T-helper 1 cell (primary cell): ENCODE measurements at regions not wholly inside any gene's neighbourhood (a gene's known extent, or its start where the extent isn't known, plus 50 kb on each side); places are given as distances from the start of the nearest gene placed in this dataset.

Source experiments
- DNase-seq, 5 donors: peaks; one replicate each; pipeline ENCODE4 v3.0.0-alpha.2; 2012 to 2020

DNA sequence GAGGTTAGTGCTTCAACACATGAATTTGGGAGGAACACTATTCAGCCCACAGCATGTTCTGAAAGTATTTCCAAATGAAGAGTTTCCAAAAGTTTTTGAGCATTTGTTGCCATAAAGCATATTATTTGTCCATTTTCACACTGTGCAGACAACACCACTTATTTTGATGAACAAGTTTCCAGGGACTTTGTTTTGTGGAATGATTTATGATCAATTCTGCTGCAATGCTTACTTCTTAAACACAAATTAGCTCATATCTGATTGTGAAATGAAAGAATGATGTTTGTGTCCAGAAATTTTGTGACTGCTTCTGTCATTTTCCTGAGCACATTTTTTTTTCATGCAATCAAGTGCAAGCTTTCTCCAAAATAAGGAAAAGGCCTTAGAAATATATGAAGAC is 205.3 kb downstream of the RAP2A start:
- no peak for DNase-seq

DNA sequence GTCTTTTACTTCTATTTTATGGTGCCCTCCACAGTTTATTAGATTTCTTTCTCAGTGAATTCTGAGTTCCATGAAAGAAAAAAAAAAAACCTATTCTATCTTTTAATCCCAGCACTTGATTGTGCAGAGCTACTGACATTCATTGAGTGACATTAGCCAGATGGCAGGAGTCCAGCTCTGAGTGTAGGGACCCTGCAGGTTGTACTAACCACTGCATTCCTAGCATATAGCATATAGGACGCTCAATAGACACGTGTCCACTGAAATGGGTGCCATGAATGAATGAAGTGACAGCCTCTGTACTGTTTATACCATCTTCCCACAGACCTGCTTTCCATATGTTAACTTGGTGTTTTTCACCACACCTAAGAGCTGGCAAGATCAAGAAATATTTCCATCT is 206.3 kb downstream of the RAP2A start:
- DNase-seq: no peak

DNA sequence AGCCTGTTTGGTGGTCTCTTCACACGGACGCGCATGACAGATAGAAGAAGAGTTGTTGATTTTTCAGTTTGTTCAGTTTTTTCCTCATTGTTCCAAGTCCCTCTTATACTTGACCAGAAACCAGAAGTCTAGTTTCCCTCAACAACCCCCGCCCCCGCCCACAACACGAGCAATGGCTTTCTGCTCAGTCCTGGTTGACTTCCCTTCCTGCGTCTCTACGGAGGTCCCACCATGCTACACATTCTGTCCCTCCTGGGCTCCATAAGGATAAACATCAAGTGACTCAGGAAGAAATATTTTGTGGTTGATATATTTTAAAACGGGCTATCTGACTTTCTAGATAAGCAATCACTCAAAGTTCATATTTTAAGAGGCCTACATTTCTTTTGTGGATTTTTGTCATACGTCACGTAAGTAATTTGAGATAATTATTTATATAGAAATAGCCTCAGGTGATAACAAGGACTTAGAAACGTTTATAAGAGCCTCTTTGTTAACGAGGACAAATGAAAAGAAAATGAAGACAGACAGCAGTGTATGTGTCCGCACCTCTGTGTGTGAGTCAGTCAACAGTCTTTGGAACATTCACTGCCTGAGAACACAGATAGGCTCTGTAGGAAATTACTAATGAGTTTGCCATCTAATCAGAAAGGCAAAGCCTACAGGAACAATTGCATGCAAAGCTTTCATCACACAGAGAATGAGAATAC is 214.4 kb downstream of the RAP2A start:
- DNase-seq: no peak

DNA sequence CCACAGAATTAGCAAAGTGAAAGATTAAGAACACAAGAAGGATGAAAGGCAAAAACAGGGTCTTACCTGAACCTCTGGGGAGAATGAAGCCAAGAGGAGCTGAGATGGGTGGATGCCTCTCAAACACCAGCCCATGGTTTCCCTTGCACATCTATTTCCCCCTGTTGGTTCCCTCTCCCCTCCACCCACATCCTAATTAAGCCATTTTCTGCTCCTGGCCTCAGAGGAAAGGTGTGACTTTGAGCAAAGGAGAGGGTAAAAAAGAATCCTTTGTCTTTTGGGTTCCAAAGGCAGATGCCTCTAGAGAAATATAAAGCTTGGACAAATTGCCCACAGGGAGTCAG is 214.9 kb downstream of the RAP2A start:
- DNase-seq: no peak

DNA sequence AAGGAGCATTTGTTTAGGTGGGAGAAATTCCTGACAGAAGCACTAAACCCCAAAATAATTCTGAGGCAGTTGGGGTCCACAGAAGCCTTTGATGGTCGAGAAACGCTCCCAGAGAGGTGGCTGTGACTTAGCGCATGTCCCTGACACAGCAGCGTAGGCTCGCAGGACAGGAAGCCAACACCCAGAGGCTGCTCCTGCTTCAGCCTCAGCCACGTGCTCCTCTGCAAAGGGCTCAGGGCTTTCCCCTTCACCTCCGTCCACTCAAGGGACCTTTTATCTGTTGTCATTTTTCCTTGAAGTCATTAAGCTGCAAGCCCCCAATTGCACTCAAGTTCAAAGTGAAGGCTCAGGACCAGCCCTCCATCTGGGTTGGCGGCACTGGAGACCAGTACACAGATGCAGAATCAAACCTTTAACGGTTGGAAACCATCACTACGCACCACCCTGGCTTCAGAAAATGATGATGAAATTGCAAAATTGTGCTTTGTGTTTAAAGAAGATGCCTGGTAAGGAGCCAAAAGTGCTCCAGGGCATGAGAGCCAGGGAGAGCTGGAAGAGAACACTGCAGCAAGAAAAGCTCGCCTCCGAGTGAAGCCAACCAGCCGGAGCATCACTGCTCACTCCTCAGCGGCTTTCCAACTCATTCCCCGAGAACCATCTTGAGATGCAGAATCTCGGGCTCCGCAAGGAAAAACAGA is 219.6 kb downstream of the RAP2A start:
- DNase-seq: no peak

DNA sequence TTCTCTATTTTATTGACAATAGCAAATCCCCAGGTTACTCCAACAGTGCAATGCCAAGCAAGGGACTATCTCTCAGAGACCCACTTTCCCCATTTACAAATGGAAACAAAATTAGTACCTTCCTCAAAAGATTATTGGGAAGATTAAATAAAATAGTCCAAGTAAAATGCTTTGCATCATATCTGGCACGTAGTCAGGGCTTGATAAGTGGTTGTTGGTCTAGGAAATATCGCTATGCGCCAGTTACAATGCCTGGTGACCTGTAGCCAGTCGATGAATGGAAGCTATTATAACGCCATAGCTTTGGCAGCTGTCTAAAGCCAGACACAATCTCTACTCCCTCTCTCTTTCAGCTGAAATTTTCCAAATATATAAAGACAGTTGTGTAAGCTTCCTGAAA is 220.3 kb downstream of the RAP2A start:
- no peak for DNase-seq

DNA sequence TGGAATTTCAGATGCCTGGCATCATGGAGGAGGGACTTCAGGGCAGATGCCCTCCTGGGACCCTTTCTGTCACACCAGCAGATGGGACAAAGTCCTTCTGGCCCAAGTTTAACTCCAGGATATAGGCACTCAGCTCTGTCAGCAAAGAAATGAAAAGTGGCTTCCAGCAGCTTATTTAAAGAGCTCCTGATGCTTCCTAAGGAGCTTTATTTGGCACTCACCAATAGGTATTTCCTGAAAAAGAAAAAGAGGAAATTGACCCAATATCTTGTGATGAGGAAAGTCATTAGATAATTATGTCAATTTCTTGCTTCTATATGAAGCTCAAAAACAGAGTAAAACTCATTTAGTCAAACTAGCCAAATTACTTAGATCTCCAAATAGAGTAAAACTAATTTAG is 224.6 kb downstream of the RAP2A start:
- no peak for DNase-seq

DNA sequence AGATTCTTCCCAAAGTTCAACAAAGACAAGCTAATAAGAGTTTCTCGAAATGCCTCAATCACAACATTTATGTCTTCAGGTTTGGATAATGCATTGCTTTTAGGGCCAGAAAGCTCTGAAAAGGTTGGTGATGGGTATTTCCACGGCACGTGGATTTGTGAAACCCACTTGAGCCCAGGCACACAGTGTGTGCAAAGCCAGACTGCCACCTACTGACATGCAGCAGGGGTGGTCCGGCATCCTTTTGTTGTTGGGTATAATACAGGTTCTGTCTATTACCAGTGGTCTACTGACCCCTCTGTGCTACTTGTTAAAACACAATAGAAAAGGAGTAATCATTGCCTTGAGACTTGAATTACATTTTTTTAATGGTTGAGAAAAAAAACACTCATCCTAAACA is 225.6 kb downstream of the RAP2A start:
- no peak for DNase-seq

DNA sequence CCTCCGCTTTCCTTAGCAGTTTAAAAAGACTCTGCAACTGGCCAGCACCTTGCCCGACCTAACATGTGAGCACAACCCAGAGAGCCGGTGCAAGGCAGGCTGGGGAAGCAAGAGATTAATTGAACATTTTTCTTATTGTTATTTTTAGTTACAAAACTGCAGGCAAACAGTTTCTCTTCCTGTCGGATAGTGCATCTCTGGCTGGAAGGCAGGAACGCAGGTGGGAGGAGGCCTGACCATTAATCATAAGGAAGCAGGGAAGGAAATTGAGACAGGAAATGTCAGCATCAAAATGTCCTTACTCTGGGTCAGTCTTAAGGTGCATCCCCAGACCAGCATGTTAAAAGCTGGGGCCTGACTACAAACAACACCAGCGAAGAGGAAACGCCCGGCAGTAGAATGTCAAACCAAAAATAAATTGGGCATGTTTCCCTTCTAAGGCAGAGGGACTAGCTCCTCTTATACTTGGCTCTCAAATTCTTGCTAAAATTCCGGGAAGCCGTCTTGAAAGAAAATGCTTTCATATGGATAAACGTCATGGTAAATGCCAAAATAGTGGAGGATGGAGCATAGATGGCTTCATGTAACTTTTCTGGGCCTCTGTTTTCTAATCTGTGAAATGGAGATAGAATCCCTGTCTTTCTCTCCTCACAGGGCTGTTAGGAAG is 226.8 kb downstream of the RAP2A start:
- DNase-seq: no peak

DNA sequence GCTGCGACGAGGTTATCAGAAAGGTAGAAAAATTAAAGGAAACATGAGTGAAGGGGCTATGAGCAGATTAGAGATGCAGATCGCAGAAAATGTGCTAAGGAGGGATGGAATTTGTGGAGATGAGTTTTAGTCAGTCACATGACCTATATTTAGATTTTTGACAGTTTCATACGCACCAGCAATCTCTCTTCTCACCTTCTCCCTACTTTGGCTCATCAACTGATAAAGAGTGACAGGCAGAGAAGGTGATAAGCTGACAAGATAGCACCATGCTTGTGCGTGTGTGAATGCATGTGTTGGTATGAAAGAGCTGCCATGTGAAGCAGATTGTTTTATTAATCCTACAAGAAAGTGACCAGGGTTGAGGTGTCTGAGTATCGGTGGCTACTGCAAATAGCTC is 252.6 kb downstream of the RAP2A start:
- no peak for DNase-seq

DNA sequence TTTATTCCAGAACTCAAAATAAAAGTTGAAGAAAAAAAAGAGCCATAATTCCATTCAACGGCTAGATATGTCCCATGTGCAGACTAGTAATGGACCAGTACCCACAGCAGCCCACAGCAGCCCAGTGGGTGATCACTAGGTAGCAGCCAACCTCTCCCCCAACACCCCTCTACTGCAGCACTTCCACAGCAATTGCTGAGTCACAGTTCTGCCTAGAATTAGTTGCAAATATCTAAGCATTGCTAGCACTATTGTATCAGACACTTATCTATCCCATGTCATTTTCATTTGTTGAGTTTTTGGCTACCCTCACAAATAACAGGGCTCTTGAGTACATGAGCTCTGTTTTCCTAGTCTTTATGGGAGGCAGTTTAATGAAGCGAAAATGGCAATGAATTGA is 258.7 kb downstream of the RAP2A start:
- DNase-seq: no peak

DNA sequence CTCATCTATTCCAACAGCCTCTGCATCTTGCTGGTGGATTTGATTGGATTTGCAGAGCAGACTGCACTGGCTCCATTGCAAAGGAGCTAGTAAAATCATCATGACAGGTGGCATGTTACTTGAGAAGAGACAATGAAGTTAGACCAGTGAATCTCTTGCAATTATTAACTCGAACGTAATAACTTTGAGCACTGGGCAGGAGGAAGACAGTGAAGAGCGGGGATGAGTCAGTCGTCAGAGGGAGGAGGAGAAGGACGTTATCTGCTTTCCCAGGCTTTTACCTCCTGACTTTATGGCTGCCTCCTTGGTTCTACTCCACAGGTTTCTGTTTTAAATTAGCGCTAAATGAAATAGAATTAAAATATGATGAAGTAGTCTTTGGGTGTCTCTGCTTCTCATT is 257.8 kb upstream of the IPO5 start:
- no peak for DNase-seq

DNA sequence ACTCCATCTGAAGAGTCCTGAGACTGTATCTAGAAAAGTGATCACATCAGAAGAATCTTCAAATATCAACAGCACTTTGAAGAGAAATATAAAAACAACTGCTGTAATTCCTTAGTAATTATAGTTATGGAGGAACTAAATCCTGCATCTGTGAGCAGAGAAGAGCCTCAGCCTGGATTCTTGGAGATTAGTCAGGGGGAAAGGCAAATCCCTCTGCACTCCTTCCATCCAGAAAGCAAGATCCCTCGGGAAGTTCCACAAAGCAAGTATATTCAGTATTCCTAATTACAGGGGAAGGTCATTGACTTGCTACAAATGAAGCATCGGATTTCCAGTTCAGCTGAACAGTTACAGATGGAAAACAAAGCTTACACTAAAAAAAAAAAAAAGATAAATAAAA is 256.6 kb upstream of the IPO5 start:
- no peak for DNase-seq

DNA sequence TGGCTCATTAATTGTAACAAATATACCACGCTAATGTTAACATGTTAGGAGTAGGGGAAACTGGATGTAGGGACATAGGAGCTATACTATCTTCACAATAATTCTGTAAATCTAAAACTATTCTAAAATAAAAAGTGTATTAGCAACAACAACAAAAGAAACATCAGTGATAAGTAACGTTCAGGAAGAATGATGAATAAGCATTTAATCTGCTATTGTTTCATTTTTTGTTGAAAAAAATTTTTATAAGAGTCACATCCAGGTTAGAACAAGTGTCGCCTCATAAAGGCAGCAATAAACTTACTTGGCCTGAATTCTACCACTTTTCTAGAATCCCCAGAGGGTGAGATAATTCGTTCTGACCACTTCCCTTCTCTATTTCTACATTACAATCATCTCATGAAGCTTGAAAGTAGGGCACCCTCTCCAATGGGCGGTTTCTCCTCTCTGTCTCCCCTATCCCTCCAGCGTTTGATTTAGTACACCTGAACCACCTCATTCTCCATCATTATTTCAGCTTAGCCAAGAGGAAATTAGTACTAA is 253.1 kb upstream of the IPO5 start:
- no peak for DNase-seq

DNA sequence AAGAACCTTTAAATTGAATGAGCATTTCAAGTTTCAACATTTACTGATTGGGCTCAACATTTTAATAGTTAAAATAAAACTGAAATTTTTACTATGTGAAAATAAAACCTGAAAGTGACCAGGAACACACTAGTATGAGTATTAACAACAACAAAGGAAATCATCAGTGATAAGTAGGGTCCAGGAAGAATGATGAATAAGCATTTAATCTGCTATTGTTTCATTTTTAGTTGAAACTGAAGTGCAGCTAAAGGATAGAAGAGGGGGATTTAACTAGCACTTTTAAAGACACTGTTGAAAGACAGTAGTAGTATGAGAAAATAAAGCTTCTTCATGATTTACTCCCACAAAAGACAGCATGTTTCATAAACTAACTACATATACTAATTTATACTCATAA is 250.9 kb upstream of the IPO5 start:
- no peak for DNase-seq

DNA sequence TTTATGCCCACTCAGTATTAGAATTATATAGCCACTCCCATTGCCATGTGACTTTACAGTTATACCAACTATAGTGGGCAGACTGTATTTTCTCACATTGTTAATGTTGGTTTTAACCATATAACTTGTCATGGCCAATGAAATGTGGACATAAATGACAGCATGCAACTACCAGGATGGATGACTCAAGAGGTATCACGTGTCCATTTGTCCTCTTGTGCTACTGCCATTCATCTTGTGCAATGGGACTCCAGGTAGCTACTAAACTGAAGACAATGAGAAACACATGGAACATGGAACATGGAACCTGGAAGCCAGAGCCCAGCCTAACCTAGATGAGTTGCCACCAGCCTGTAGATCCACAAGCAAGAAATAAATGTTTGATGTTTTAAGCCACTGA is 242.7 kb upstream of the IPO5 start:
- DNase-seq: no peak

DNA sequence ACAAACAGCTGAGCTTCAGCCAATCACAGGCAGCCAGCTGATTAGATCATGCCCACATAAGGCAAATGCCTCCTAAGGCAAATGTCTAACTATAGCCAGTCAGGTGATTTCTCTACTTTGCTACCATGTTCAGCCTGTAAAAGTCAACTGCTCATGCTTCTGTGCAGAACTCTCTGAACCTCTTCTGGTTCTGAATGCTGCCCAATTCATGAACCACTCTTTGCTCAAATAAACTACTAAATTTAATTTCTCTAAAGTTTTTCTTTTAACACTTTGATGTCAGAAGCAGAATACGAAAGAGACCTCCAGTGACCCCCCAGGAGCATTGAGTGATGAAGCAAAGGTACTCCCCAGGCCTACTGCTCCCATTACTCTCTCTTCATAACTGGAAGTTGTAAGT is 240.7 kb upstream of the IPO5 start:
- DNase-seq: no peak

DNA sequence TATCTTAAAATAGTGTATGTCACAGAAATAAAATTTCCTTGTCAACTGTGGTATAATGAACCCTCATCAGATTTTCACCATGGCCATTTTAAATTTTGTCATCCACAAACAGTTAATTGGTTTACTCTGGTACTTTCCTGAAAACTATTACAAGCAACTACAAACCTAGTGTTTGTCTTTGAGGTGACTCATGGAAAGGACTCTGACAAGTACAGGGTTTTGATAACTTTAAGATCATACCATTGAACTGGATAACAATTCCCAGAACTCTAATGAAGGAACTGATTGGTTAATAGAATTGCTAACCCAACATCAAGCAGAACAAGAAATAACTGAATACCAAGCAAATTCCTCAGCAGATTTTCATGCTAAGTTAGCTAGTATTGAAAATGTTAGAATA is 237.7 kb upstream of the IPO5 start:
- DNase-seq: no peak

DNA sequence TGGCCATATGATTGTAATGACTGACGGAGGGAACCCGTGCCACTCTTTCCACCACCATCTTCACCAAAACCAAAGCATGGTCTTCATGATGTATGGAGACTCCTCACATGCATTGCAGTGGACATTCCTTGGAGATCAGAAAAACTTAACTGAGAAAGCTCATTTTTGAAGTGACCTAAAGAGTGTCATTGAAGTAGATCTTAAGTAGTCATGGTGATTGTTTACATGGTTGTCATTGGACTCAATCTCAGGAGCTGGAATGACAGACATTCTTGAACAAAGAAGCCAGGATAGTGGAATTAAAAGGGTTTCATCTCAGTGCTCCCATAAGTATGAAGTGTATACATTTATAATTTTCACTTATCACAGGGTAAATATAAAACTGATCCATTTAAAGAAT is 236.7 kb upstream of the IPO5 start:
- no peak for DNase-seq

DNA sequence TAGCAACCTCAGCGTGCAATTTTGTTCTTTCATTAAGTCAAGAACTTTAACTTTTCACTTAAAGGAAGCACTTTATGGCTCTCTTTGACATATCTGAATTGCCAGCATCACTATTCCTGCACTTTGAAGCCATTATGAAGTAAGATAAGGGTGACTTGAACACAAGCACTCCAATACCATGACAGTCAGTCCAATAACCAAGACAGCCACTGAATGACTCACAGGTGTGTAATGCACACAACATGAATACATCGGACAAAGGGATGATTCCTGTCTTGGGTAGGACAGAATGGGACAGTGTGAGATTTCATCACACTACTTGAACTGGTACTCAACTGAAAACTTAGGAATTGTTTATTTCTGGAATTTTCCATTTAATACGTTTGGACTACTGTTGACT is 233.7 kb upstream of the IPO5 start:
- no peak for DNase-seq

DNA sequence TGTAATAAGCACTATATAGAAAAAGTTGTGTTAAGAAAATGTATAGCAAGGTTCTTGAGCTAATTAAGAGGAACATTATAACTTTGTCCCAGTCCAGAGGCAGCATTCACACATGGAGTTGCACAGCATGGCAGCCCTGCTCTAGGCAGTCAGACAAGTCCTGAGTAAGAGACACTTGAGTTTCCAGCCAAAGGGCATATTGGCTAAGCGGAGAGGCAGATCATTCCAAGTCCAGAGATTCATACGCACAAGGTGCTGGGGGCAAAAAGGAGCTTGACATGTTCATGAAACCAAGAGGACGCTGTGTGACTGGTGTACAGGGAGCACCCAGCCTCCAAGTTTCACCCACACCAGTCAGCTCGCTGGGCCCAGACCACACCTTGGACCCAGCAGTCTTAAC is 232.6 kb upstream of the IPO5 start:
- no peak for DNase-seq

DNA sequence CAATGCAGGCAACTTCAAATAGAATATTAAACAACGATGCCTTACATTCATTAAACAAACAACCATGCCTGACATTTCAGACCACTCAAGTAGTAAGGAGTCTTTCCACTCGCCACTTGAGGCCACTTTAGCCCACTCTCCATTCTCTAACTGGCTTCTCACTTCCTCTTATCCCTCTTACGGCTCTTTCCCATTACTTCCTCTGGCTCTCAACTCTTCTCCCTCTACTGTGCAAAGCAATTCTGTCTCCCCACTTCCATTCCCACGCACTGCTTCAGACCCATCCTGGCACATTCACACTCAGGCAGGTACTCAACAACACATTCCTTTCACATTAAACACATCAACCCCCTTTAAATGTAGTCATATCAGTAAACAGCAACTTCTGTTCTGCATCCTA is 229.8 kb upstream of the IPO5 start:
- DNase-seq: no peak

DNA sequence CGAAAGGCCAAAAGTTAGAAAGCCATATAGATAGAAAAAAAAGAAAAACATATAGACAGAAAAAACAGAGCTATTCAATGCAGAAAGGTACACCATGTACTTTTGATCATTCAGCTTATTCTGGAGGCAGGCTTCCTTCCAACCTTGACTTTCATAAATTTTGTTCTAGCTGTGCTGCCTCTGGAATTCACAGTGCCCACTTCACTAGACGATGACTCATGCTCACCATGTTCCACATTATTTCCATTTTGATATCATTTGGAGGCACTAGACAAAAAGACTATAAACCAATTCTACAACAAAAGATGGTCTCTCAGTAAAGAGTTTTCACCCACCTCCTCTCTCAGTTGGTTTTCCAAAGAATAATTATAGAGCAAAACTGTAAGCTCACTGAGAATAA is 229.0 kb upstream of the IPO5 start:
- DNase-seq: no peak

DNA sequence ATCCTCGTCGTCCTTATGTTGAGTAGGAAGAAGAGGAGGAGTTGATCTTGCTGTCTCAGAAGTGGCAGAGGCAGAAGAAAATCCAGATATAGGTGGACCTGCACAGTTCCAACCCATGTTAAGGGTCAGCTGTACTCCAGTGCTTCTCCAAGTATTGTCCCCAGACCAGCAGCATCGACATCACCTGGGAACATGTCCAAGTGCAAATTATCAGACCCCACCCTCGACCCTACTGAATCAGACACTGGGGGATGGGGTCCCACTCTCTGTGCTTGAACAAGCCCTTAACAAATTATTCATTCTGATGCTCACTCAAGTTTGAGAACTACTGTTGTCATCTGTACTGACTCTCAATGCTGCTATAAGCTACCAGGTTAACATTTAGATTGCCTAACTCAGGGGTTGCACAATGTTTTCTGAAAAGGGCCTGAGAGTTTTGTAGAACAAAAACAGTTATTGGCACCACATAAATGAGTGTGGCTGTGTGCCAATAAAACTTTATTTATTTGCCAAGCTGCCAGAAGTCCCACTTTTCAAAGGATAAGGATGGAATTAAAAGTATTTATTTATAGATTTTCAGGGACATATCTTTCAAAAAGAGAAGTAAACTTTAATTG is 226.7 kb upstream of the IPO5 start:
- DNase-seq: no peak
